MM.1S (cell line): ENCODE measurements at regions not wholly inside any gene's neighbourhood (a gene's known extent, or its start where the extent isn't known, plus 50 kb on each side); places are given as distances from the start of the nearest gene placed in this dataset.

Experiments
- DNase-seq: peaks from one replicate; pipeline ENCODE4 v3.0.0-alpha.2; 2015
- H2AFZ ChIP-seq: fragments of 300-600 bp; sonication (generic); 2 replicates; pipeline ENCODE4 v1.6.0; 2016; ENCODE audit warnings: antibody characterized with exemption, low read length
- H3F3A ChIP-seq: fragments of 300-600 bp; sonication (generic); 2 replicates; pipeline ENCODE4 v1.6.1; 2016; ENCODE audit warnings: mild to moderate bottlenecking, antibody characterized with exemption, low read length, moderate library complexity, mixed read lengths; ENCODE audit not compliant: insufficient read depth
- H3K27ac ChIP-seq: fragments of 300-600 bp; sonication (generic); 2 replicates; pipeline ENCODE4 v1.5.1; 2016; ENCODE audit warnings: mild to moderate bottlenecking, low read length
- H3K27me3 ChIP-seq: fragments of 300-600 bp; sonication (generic); replicated peaks from 2 replicates; pipeline ENCODE4 v1.6.0; 2016; ENCODE audit warnings: low read length; ENCODE audit not compliant: insufficient read depth
- H3K36me3 ChIP-seq: fragments of 300-600 bp; sonication (generic); replicated peaks from 2 replicates; pipeline ENCODE4 v1.6.1; 2016; ENCODE audit warnings: mild to moderate bottlenecking, low read length, mixed read lengths; ENCODE audit not compliant: insufficient read depth
- H3K4me1 ChIP-seq: fragments of 300-600 bp; sonication (generic); 2 replicates; pipeline ENCODE4 v1.6.1; 2016; ENCODE audit warnings: low read length, mixed read lengths
- H3K4me2 ChIP-seq: fragments of 300-600 bp; sonication (generic); 2 replicates; pipeline ENCODE4 v1.6.0; 2016; ENCODE audit warnings: low read depth, low read length
- H3K4me3 ChIP-seq: fragments of 300-600 bp; sonication (generic); 2 replicates; pipeline ENCODE4 v1.5.1; 2016; ENCODE audit warnings: low read length, mixed read lengths
- H3K79me2 ChIP-seq: fragments of 300-600 bp; sonication (generic); 2 replicates; pipeline ENCODE4 v1.6.1; 2016; ENCODE audit warnings: mixed run types, low read length, mixed read lengths
- H3K9ac ChIP-seq: fragments of 300-600 bp; sonication (generic); 2 replicates; pipeline ENCODE4 v1.6.1; 2016; ENCODE audit warnings: low read length, mixed read lengths
- H3K9me2 ChIP-seq: fragments of 300-600 bp; sonication (generic); replicated peaks from 2 replicates; pipeline ENCODE4 v1.6.1; 2016; ENCODE audit warnings: mild to moderate bottlenecking, low read length, mixed read lengths; ENCODE audit not compliant: insufficient read depth
- H3K9me3 ChIP-seq: fragments of 300-600 bp; sonication (generic); replicated peaks from 2 replicates; pipeline ENCODE4 v1.6.1; 2016; ENCODE audit warnings: mild to moderate bottlenecking, low read length, mixed read lengths; ENCODE audit not compliant: insufficient read depth
- H4K20me1 ChIP-seq: fragments of 300-600 bp; sonication (generic); 2 replicates; pipeline ENCODE4 v1.6.1; 2016; ENCODE audit warnings: mild to moderate bottlenecking, low read length, moderate library complexity, mixed read lengths; ENCODE audit not compliant: insufficient read depth
- EZH2 ChIP-seq: fragments of 300-600 bp; sonication (generic); optimal IDR thresholded peaks from 2 replicates; pipeline ENCODE3; 2017; ENCODE audit warnings: low read depth, mild to moderate bottlenecking, antibody characterized with exemption, low read length, mixed read lengths
- EZH2phosphoT487 ChIP-seq: fragments of 300-600 bp; sonication (generic); IDR thresholded peaks from 2 replicates; pipeline ENCODE4 v1.6.1; 2018; ENCODE audit warnings: antibody characterized with exemption, low read length
- TF ChIP-seq, protein P1 (sequence below): fragments of 300-600 bp; sonication (generic); IDR thresholded peaks from 2 replicates; pipeline ENCODE4 v1.5.1; 2016; ENCODE audit warnings: antibody characterized with exemption, low read length, mixed read lengths

DNA sequence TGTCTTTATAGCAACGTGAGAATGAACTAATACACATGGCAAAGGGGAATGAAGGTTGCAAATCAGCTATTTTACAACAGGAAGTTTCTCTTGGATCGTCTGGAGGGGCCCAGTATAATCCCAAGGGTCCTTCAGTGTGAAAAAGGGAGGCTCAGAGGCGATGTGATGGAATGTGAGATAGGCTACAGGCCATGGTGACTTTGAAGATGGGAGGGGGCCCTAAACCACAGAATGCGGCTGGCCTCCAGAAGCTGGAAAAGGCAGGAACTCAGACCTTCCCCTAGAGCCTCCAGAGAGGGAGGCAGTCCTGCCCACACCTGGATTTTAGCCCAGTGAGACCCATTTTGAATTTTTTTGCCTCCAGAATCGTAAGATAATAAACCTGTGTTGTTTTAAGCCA lies 69.4 kb upstream of the PGM2 start:
- Histone ChIP-seq H2AFZ (no peak overlapping the region), H3K36me3 (no peaks in the 10 kb centered on the region), H3K4me2 (no peak overlapping the region), H3K9me3 (no peaks in the 10 kb centered on the region), H3K9ac (no peak overlapping the region), H3K27me3 (no peaks in the 10 kb centered on the region), H3K4me3 (no peak overlapping the region), H3K9me2 (no peaks in the 10 kb centered on the region), H3K27ac (no peak overlapping the region), H4K20me1 (no peaks in the 10 kb centered on the region), H3F3A (no peaks in the 10 kb centered on the region), H3K4me1 (no peaks in the 10 kb centered on the region), H3K79me2 (no peaks in the 10 kb centered on the region)
- TF ChIP-seq, protein P1, sequence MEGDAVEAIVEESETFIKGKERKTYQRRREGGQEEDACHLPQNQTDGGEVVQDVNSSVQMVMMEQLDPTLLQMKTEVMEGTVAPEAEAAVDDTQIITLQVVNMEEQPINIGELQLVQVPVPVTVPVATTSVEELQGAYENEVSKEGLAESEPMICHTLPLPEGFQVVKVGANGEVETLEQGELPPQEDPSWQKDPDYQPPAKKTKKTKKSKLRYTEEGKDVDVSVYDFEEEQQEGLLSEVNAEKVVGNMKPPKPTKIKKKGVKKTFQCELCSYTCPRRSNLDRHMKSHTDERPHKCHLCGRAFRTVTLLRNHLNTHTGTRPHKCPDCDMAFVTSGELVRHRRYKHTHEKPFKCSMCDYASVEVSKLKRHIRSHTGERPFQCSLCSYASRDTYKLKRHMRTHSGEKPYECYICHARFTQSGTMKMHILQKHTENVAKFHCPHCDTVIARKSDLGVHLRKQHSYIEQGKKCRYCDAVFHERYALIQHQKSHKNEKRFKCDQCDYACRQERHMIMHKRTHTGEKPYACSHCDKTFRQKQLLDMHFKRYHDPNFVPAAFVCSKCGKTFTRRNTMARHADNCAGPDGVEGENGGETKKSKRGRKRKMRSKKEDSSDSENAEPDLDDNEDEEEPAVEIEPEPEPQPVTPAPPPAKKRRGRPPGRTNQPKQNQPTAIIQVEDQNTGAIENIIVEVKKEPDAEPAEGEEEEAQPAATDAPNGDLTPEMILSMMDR, result no peak
- TF ChIP-seq EZH2phosphoT487, result no peak
- TF ChIP-seq EZH2, result no peak
- no peak for DNase-seq

DNA sequence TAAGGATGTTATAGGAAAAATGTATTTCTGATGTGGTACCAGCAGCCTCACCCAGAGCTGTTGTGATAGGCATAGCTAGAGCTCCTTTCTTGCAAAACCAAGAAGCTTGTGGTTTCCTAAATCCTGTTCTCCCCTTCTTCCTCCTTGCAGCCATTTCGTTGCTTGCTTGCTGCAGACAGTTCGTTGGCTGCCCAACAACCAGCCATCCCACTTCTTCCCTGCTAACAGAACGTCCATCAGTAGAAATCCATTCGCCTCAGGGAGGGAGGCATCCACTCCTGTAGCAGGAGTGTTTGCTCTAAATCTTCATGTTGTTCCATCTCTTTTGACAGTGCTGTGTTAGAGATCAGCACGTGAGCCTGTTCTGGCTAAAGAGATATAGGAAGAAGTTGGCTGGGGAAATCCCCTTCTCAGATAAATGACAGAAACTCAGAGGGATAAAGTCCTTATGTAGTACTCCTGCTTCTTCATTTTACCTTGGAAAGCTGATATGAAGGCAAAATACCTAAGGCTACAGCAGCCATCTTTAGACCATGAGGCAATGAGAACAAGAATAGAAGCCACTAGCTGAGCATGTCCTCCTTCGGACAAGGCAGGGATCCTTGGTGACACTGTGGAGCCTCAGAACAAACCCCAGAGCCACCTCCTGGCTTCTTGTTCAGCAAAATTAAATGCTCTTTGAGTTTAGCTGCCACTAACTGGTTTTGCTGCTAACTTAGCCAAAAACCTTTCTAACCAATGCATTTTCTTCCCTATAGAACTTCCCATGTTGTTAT lies 68.4 kb upstream of the RELL1 start:
- Histone ChIP-seq H3K9ac (no peak overlapping the region), H3K4me1 (no peaks in the 10 kb centered on the region), H3K4me2 (no peak overlapping the region), H3K27me3 (no peaks in the 10 kb centered on the region), H3K36me3 (no peaks in the 10 kb centered on the region), H3K79me2 (no peaks in the 10 kb centered on the region), H2AFZ (no peak overlapping the region), H3K27ac (no peak overlapping the region), H4K20me1 (no peaks in the 10 kb centered on the region), H3K4me3 (no peak overlapping the region), H3K9me2 (no peaks in the 10 kb centered on the region), H3K9me3 (no peaks in the 10 kb centered on the region), H3F3A (no peaks in the 10 kb centered on the region)
- DNase-seq, result no peak
- TF ChIP-seq EZH2, result no peak
- no peak for TF ChIP-seq EZH2phosphoT487
- TF ChIP-seq, protein P1, result no peak

DNA sequence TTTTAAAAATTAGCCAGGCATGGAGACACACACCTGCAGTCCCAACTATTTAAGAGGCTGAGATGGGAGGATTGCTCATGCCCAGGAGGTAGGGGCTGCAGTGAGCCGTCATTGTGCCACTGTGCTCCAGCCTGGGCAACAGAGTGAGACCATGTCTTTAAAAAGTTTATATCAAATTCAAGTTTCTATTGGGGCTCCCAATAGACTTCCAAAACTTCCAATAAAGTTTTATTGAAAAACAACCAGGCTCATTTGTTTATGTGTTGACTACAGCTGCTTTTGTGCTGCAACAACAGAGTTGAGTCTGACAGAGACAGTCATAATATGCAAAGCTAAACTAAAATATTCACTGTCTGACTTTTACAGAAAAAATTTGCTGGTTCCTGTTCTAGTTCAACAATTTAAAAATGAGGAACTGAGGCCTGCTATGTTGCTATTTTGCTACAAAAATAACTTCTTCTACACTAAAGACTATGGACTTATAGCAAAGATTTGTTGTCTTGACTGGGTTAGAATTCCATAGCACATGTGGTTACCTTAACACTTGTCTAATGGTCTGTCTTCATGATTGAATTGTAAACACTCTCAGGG lies 63.3 kb upstream of the RELL1 start:
- Histone ChIP-seq H3K4me2 (no peak overlapping the region), H3K27ac (no peak overlapping the region), H3F3A (no peaks in the 10 kb centered on the region), H3K9me2 (no peaks in the 10 kb centered on the region), H3K4me1 (no peaks in the 10 kb centered on the region), H3K27me3 (no peaks in the 10 kb centered on the region), H3K9ac (no peak overlapping the region), H3K9me3 (no peaks in the 10 kb centered on the region), H3K79me2 (no peaks in the 10 kb centered on the region), H2AFZ (no peak overlapping the region), H3K4me3 (no peak overlapping the region), H3K36me3 (no peaks in the 10 kb centered on the region), H4K20me1 (no peaks in the 10 kb centered on the region)
- TF ChIP-seq EZH2 (no peak), EZH2phosphoT487 (no peak)
- TF ChIP-seq, protein P1, result no peak
- DNase-seq, result no peak
